ENCODE measurements at regions not wholly inside any gene's neighbourhood (a gene's known extent, or its start where the extent isn't known, plus 50 kb on each side); places are given as distances from the start of the nearest gene placed in this dataset.
A peak's percentile ranks its signal among the peaks of the same experiment; 100 is the strongest.

DNA sequence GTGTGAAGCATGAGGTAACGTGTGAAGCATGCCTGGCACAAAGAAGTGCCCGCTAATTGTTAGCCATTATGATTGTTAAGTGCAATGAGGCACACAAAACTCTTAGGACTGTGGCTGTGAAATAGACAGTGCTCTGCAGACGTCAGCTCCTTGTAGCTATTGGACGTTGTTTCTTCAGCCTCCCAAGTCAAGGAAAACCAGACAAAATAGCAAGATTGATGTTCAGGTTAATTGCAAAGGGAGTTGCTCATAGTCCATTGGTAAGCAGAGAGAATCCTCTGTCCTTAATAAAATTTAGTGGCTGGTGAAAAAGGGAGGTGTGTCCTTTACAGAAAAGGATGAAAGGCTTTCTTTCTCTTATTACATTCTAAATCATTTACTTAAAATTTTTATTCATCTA is 54.6 kb upstream of the MBP start:
- Mint-ChIP-seq H3K27ac (no peak overlapping the region), H3K4me1 (ENCODE audit: low read depth) (no peaks in the 10 kb centered on the region), H3K36me3 (ENCODE audit: low read depth) (peaks cover 6% of the 10 kb centered on the region), H3K4me3 (no peak overlapping the region), H3K27me3 (ENCODE audit: insufficient read depth) (peaks cover 15% of the 10 kb centered on the region), H3K9me3 (peaks cover 6% of the 10 kb centered on the region; the same call in 1 of the 2 replicates)
- TF ChIP-seq, protein P1, sequence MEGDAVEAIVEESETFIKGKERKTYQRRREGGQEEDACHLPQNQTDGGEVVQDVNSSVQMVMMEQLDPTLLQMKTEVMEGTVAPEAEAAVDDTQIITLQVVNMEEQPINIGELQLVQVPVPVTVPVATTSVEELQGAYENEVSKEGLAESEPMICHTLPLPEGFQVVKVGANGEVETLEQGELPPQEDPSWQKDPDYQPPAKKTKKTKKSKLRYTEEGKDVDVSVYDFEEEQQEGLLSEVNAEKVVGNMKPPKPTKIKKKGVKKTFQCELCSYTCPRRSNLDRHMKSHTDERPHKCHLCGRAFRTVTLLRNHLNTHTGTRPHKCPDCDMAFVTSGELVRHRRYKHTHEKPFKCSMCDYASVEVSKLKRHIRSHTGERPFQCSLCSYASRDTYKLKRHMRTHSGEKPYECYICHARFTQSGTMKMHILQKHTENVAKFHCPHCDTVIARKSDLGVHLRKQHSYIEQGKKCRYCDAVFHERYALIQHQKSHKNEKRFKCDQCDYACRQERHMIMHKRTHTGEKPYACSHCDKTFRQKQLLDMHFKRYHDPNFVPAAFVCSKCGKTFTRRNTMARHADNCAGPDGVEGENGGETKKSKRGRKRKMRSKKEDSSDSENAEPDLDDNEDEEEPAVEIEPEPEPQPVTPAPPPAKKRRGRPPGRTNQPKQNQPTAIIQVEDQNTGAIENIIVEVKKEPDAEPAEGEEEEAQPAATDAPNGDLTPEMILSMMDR (IDR thresholded peaks at IDR 0.05) = no peak
- DNase-seq = no peak

DNA sequence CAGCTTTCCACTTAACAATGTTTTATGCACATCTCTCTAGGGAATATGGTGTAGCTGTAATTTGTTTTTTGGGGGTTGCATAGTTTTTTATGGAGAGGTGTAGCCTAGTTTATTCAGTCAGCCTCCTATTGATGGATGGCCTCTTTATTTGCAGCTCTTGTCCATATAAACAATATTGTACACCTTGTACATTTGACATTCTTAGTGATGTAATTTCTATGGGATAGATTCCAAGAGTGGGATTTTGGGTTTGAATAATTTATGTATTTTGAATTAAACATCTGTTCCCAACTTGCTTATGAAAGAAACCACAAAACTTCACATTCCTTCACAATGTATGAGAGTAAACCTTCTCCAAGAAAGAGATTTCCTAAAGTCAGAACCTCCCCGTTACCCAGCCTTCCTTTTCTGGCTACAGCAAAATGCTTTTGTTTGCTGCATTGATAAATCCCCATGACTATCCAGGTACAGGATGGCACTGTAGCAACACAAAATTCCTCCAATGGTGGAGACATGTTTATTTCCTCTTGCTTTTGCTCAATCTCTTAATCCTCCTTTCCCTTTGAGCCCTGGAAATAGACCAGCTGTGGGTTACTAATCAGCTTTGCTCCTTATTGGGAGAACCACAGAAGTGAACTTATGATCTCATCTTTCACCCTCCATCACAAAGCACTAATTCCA is 58.4 kb upstream of the GALR1 start:
- Mint-ChIP-seq H3K9me3 (peaks cover 2% of the 10 kb centered on the region; the same call in 1 of the 2 replicates), H3K27ac (no peak overlapping the region), H3K36me3 (ENCODE audit: low read depth) (no peaks in the 10 kb centered on the region), H3K4me3 (no peak overlapping the region), H3K27me3 (ENCODE audit: insufficient read depth) (peaks cover 12% of the 10 kb centered on the region), H3K4me1 (ENCODE audit: low read depth) (no peaks in the 10 kb centered on the region)
- TF ChIP-seq, protein P1 (IDR thresholded peaks at IDR 0.05) = no peak
- no peak for DNase-seq

DNA sequence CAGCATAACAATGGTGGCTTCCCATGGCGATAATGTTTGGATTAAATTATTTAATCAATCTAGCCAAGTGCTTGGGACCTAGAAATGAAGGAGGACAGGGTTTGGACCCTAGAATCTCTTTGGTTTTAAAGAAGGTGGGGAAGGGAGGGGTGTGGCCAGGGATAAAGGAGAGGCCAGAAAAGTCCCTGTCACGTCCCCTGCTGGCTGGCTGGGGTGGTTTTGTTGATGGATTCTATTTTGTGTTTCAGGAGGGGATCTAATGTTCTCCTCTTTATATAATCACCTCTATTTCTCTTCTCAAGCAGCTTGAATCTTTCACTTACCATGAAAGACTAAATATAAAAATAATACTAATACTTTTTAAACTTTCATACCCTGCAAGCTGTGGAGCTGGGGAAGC is 52.6 kb upstream of the GALR1 start:
- Mint-ChIP-seq H3K9me3 (no peaks in the 10 kb centered on the region), H3K4me3 (no peak overlapping the region), H3K27me3 (ENCODE audit: insufficient read depth) (peaks cover 13% of the 10 kb centered on the region; the same call in 1 of the 2 replicates), H3K27ac (no peak overlapping the region), H3K36me3 (ENCODE audit: low read depth) (no peaks in the 10 kb centered on the region), H3K4me1 (ENCODE audit: low read depth) (peaks cover 5% of the 10 kb centered on the region)
- no peak for DNase-seq
- TF ChIP-seq, protein P1 (IDR thresholded peaks at IDR 0.05) = peak; percentile 22; the same call in 1 of the 2 replicates

DNA sequence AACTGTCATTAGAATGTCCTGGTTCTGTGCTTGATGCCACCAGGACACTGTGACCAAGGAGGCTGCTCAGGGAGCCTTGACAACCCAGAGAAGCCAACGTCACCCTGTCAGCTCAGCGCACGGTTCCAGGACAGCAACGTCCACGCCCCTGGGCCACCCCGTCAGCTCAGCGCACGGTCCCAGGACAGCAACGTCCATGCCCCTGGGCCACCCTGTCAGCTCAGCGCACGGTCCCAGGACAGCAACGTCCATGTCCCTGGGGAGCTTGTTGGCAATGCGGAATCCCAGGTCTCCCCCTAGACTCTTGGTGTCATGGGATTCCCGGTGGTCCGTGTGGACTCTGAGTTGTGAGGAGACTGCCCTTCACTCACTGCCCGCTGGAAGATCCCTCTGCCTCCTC is 51.0 kb upstream of the GALR1 start:
- no peak for DNase-seq
- Mint-ChIP-seq H3K36me3 (ENCODE audit: low read depth) (no peaks in the 10 kb centered on the region), H3K27me3 (ENCODE audit: insufficient read depth) (peaks cover 21% of the 10 kb centered on the region), H3K4me1 (ENCODE audit: low read depth) (peaks cover 5% of the 10 kb centered on the region), H3K4me3 (no peak overlapping the region), H3K9me3 (no peaks in the 10 kb centered on the region), H3K27ac (no peak overlapping the region)
- TF ChIP-seq, protein P1 (IDR thresholded peaks at IDR 0.05) = no peak

DNA sequence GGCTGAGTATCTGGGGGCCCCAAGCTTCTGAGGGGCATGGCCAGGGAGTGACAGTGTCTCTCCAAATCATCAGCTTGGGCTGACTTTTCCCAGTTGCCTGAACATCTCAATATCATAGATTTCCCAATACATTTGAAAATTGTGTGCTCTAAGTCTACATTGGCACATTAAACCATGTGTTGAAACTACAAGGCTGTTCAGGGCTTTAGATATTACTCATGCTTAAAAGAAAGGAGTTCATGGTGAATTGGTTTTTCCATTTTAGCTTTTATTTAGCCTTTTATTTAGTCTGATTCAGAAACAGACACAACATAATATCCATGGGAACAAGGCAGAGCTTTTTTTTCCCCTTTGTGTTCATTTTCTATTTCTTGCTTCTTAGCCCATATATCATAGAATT is 49.9 kb upstream of the GALR1 start:
- Mint-ChIP-seq H3K36me3 (ENCODE audit: low read depth) (no peaks in the 10 kb centered on the region), H3K27ac (no peak overlapping the region), H3K9me3 (no peaks in the 10 kb centered on the region), H3K4me1 (ENCODE audit: low read depth) (peaks cover 5% of the 10 kb centered on the region), H3K27me3 (ENCODE audit: insufficient read depth) (peaks cover 30% of the 10 kb centered on the region), H3K4me3 (no peak overlapping the region)
- DNase-seq = no peak
- TF ChIP-seq, protein P1 (IDR thresholded peaks at IDR 0.05) = no peak

Data from HFFc6 (cell line).